ENCODE measurements at regions not wholly inside any gene's neighbourhood (a gene's known extent, or its start where the extent isn't known, plus 50 kb on each side); places are given as distances from the start of the nearest gene placed in this dataset.

DNA sequence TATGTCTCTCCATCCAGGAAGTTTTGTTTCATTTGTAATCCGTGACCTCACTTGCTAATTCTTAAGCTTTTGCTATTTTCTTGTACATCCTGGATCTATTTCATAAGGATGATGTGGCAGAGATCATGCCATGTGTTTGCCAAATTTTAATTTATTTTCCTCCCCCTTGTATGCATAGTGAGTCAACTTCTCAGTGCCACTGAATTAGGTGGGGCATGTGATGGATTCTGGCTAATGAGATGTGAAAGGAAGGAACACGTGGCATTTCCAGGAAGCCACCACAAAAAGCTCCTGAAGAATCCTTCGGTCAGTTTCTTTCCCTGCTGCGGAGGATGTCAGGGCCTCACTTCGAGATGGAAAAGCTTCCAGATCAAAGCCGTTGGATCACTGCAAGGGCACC lies 86.2 kb upstream of the PRL start:
- H3K4me1 ChIP-seq (ENCODE audit: insufficient read depth, low read length): no peaks in the 10 kb centered on the region; the same call in 1 of the 2 replicates
- WGBS (ENCODE audit: extremely low coverage, insufficient read length, low lambda C conversion rate): no CpG with 5 or more reads among the region's 6 CpGs

More for the DNA sequence above, 86.2 kb upstream of the PRL start:
- H3K4me1 Mint-ChIP-seq: peaks cover 3 to 8% of the 10 kb centered on the region in 2 experiments; a peak in 2 of 4 replicates
- H3T11ph ChIP-seq (ENCODE audit: low read length): no peak overlapping the region
- no peak overlapping the region for H2AFZ ChIP-seq (ENCODE audit: low read length)
- no peaks in the 10 kb centered on the region for H3K9me3 ChIP-seq (ENCODE audit: control insufficient read depth, low read depth, low read length)
- H2AK5ac ChIP-seq (ENCODE audit: insufficient read length, low read length): no peak overlapping the region
- no peak overlapping the region for H3K4ac ChIP-seq (ENCODE audit: low read depth, low read length)
- H3K27ac ChIP-seq (ENCODE audit: insufficient read length, low read depth, low read length): no peak overlapping the region
- no peak overlapping the region for H3K14ac ChIP-seq (ENCODE audit: insufficient read depth, low read length)
- H3K79me2 ChIP-seq (ENCODE audit: insufficient read depth, low read length): no peaks in the 10 kb centered on the region
- no peak overlapping the region for H3K56ac ChIP-seq (ENCODE audit: insufficient read length, low read depth, low read length)
- H4K8ac ChIP-seq (replicated peaks; ENCODE audit: insufficient read length, low read depth, low read length): no peak overlapping the region
- no peak overlapping the region for H3K27ac Mint-ChIP-seq
- H4K91ac ChIP-seq (ENCODE audit: insufficient read length, low read depth, low read length): no peak overlapping the region
- H3K4me2 ChIP-seq (ENCODE audit: insufficient read depth, insufficient read length, low read length): no peak overlapping the region
- H3K23me2 ChIP-seq (ENCODE audit: insufficient read length, low read depth, low read length, poor library complexity, severe bottlenecking): no peaks in the 10 kb centered on the region
- H2BK12ac ChIP-seq (ENCODE audit: insufficient read length, low read depth, low read length): no peak overlapping the region
- no peak overlapping the region for H3K23ac ChIP-seq (ENCODE audit: insufficient read length, low read depth, low read length)
- TF ChIP-seq, protein P1, sequence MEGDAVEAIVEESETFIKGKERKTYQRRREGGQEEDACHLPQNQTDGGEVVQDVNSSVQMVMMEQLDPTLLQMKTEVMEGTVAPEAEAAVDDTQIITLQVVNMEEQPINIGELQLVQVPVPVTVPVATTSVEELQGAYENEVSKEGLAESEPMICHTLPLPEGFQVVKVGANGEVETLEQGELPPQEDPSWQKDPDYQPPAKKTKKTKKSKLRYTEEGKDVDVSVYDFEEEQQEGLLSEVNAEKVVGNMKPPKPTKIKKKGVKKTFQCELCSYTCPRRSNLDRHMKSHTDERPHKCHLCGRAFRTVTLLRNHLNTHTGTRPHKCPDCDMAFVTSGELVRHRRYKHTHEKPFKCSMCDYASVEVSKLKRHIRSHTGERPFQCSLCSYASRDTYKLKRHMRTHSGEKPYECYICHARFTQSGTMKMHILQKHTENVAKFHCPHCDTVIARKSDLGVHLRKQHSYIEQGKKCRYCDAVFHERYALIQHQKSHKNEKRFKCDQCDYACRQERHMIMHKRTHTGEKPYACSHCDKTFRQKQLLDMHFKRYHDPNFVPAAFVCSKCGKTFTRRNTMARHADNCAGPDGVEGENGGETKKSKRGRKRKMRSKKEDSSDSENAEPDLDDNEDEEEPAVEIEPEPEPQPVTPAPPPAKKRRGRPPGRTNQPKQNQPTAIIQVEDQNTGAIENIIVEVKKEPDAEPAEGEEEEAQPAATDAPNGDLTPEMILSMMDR (conservative IDR thresholded peaks at IDR 0.05): no peak
- no peak overlapping the region for H3K18ac ChIP-seq (ENCODE audit: insufficient read length, low read depth, low read length)
- no peak overlapping the region for H2BK20ac ChIP-seq (ENCODE audit: low read depth, low read length, poor library complexity, severe bottlenecking)
- H3K9ac ChIP-seq (ENCODE audit: extremely low read depth, insufficient read length, low read length): no peak overlapping the region
- no peak for DNase-seq
- no peak overlapping the region for H3K4me3 Mint-ChIP-seq
- H3K27me3 ChIP-seq (ENCODE audit: insufficient read depth, low read length): no peaks in the 10 kb centered on the region
- H2BK5ac ChIP-seq (ENCODE audit: insufficient read length, low read length): no peak overlapping the region
- H2BK15ac ChIP-seq (ENCODE audit: low read depth, low read length): no peak overlapping the region
- H4K5ac ChIP-seq (ENCODE audit: insufficient read length, low read depth, low read length): no peak overlapping the region
- H3K79me1 ChIP-seq (ENCODE audit: insufficient read depth, low read depth, low read length, poor library complexity, severe bottlenecking): no peaks in the 10 kb centered on the region
- no peak overlapping the region for H2BK120ac ChIP-seq (ENCODE audit: low read depth, low read length, poor library complexity, severe bottlenecking)
- peaks cover 0 to 2% of the 10 kb centered on the region in 2 experiments; a peak in 4 of 5 replicates for H3K9me3 Mint-ChIP-seq
- H3K27me3 Mint-ChIP-seq (ENCODE audit: low read depth): no peaks in the 10 kb centered on the region
- peaks cover 0 to 15% (median 1%) of the 10 kb centered on the region in 3 experiments; a peak in 4 of 7 replicates for H3K36me3 Mint-ChIP-seq (ENCODE audit: insufficient read depth in 1 of 3, low read depth in 3 of 3)
- H4K20me1 ChIP-seq (ENCODE audit: control insufficient read depth, insufficient read depth, insufficient read length): no peaks in the 10 kb centered on the region
